NCI-H1048 (cell line): ENCODE measurements at regions not wholly inside any gene's neighbourhood (a gene's known extent, or its start where the extent isn't known, plus 50 kb on each side); places are given as distances from the start of the nearest gene placed in this dataset.

ENCODE experiments used
- DNase-seq: peaks from one replicate; lab custom pipeline; 2025; lab: John Stamatoyannopoulos, UW

GRCh38 chr3:31249545-31249944 lies 283.2 kb upstream of the STT3B start:
- no peak for DNase-seq

GRCh38 chr3:31250116-31250777 lies 282.5 kb upstream of the STT3B start:
- DNase-seq: no peak

GRCh38 chr3:31251083-31251482 lies 281.6 kb upstream of the STT3B start:
- no peak for DNase-seq

- no peak for DNase-seq
Observed at GRCh38 chr3:31252216-31253185, 280.2 kb upstream of the STT3B start.

- DNase-seq: no peak
Observed at GRCh38 chr3:31253782-31254181, 278.9 kb upstream of the STT3B start.

GRCh38 chr3:31254483-31254882 lies 278.2 kb upstream of the STT3B start:
- DNase-seq: no peak

- no peak for DNase-seq
Observed at GRCh38 chr3:31255007-31255581, 277.6 kb upstream of the STT3B start.

- DNase-seq: no peak
Observed at GRCh38 chr3:31262201-31262600, 270.5 kb upstream of the STT3B start.

- DNase-seq: no peak
Observed at GRCh38 chr3:31263897-31264296, 268.8 kb upstream of the STT3B start.

- no peak for DNase-seq
Observed at GRCh38 chr3:31265646-31266428, 266.9 kb upstream of the STT3B start.

GRCh38 chr3:31268868-31269267 lies 263.9 kb upstream of the STT3B start:
- DNase-seq: no peak

- DNase-seq: no peak
Observed at GRCh38 chr3:31270010-31270409, 262.7 kb upstream of the STT3B start.

- no peak for DNase-seq
Observed at GRCh38 chr3:31274326-31275024, 258.2 kb upstream of the STT3B start.

GRCh38 chr3:31275038-31275572 lies 257.6 kb upstream of the STT3B start:
- no peak for DNase-seq

- no peak for DNase-seq
Observed at GRCh38 chr3:31275583-31275982, 257.1 kb upstream of the STT3B start.

GRCh38 chr3:31277582-31277981 lies 255.1 kb upstream of the STT3B start:
- DNase-seq: no peak

GRCh38 chr3:31278532-31278931 lies 254.2 kb upstream of the STT3B start:
- no peak for DNase-seq

- no peak for DNase-seq
Observed at GRCh38 chr3:31284776-31285175, 247.9 kb upstream of the STT3B start.

GRCh38 chr3:31285833-31286486 lies 246.8 kb upstream of the STT3B start:
- DNase-seq: no peak

GRCh38 chr3:31288224-31288623 lies 244.5 kb upstream of the STT3B start:
- no peak for DNase-seq

GRCh38 chr3:31288641-31289100 lies 244.1 kb upstream of the STT3B start:
- no peak for DNase-seq
